C4-2B (cell line): ENCODE measurements at regions not wholly inside any gene's neighbourhood (a gene's known extent, or its start where the extent isn't known, plus 50 kb on each side); places are given as distances from the start of the nearest gene placed in this dataset.
"Not testable (repeated sequence)": the region's sequence is repeated elsewhere in the genome, so short reads cannot be mapped to it uniquely, and the experiment has no call there.

ENCODE experiments used
- H3K27ac ChIP-seq: fragments of 450-650 bp; 2 replicates; pipeline ENCODE4 v1.5.1; 2017
- CTCF ChIP-seq: fragments of 450-650 bp; conservative IDR thresholded peaks from 2 replicates; pipeline ENCODE4 v1.5.1; 2017; ENCODE audit warnings: mild to moderate bottlenecking
- ZFX ChIP-seq: fragments of 450-650 bp; IDR thresholded peaks from 2 replicates; pipeline ENCODE4 v1.6.1; 2017

GRCh38 chr16:56005958-56006357, 130.8 kb upstream of the CES5A start:
- TF ChIP-seq ZFX (no peak), CTCF (no peak)
- no peak overlapping the region for H3K27ac ChIP-seq

DNA sequence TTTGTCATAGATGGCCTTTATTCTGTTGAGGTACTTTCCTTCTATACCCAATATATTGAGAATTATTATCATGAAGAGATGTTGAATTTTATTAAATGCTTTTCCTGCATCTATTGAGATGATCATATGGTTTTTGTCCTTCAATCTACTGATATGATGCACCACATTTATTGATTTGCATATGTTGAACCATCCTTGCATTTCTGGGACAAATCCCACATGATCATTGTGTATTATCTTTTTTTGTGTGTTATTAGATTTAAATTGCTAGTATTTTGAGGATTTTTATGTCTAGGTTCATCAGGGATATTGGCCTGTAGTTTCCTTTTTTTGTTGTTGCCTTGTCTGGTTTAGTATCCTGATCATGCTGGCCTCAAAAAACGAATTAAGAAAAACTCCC, 124.5 kb upstream of the CES5A start:
- no peak overlapping the region for H3K27ac ChIP-seq
- TF ChIP-seq ZFX = no peak
- TF ChIP-seq CTCF = no peak

GRCh38 chr16:55993088-55993487, 117.9 kb upstream of the CES5A start:
- TF ChIP-seq CTCF (no peak), ZFX (no peak)
- no peak overlapping the region for H3K27ac ChIP-seq

DNA sequence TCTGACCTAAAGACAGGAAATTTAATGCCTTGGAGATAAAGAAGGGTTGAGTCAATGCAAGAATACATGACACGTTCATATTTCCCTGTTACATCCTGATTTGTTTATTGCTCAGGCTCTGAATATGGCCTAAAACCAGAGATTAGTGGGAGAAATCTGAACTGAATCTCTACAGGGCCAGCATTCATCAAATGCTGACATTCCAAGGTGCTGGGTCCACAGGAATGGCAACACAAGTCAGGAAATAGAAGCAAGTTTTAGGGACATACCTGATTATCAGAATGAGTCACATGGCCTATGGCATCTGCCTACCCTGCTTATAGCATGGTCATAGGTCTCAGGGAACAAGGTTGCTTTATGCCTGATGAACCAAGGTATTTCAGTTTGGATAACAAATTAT, 117.4 kb upstream of the CES5A start:
- H3K27ac ChIP-seq = no peak overlapping the region
- TF ChIP-seq ZFX = no peak
- TF ChIP-seq CTCF = no peak

- TF ChIP-seq ZFX (no peak), CTCF (no peak)
These were observed 116.7 kb upstream of the CES5A start for GRCh38 chr16:55991843-55992242.

DNA sequence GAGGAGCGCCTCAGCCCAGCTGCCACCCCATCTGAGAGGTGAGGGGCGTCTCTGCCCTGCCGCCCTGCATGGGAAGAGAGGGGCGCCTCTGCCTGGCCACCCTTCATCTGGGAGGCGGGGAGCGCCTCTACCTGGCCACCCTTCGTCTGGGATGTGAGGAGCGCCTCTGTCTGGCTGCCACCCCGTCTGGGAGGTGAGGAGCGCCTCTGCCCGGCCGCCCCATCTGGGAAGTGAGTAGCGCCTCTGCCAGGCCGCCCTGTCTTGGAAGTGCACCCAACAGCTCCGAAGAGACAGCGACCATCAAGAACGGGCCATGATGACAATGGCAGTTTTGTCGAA, 114.4 kb upstream of the CES5A start:
- TF ChIP-seq CTCF (no peak), ZFX (no peak)
- no peak overlapping the region for H3K27ac ChIP-seq

More at GRCh38 chr16:55991843-55992242, 116.7 kb upstream of the CES5A start:
- H3K27ac ChIP-seq = no peak overlapping the region

DNA sequence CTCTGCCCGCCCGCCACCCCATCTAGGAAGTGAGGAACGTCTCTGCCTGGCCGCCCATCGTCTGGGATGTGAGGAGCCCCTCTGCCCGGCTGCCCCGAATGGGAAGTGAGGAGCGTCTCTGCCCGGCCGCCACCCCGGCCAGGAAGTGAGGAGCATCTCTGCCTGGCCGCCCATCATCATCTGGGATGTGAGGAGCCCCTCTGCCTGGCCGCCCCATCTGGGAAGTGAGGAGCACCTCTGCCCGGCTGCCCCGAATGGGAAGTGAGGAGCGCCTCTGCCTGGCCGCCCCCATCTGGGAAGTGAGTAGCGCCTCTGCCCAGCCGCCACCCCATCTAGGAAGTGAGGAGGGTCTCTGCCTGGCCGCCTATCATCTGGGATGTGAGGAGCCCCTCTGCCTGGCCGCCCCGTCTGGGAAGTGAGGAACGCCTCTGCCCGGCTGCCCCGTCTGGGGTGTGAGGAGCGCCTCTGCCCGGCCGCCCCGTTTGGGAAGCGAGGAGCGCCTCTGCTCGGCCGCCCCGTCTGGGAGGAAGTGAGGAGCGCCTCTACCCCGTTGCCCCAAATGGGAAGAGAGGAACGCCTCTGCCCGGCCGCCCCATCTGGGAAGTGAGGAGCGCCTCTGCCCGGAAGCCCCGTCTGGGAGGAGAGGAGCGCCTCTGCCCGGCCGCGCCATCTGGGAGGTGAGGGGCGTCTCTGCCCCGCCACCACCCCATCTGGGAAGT, 113.8 kb upstream of the CES5A start:
- not testable (repeated sequence) for H3K27ac ChIP-seq

- no peak overlapping the region for H3K27ac ChIP-seq
- TF ChIP-seq CTCF = no peak
These were observed 112.8 kb upstream of the CES5A start for GRCh38 chr16:55988013-55988412.
